GM10266 (cell line): ENCODE measurements at regions not wholly inside any gene's neighbourhood (a gene's known extent, or its start where the extent isn't known, plus 50 kb on each side); places are given as distances from the start of the nearest gene placed in this dataset.

ENCODE experiments used
- DNase-seq: peaks from one replicate; pipeline ENCODE4 v3.0.0; 2012; ENCODE audit errors: extremely low spot score
- TF ChIP-seq, protein P1 (sequence below): IDR thresholded peaks from 2 replicates; pipeline ENCODE4 v1.5.1; 2012; ENCODE audit warnings: mild to moderate bottlenecking, low read depth; ENCODE audit not compliant: control insufficient read depth, insufficient read depth; ENCODE audit errors: missing control alignments

DNA sequence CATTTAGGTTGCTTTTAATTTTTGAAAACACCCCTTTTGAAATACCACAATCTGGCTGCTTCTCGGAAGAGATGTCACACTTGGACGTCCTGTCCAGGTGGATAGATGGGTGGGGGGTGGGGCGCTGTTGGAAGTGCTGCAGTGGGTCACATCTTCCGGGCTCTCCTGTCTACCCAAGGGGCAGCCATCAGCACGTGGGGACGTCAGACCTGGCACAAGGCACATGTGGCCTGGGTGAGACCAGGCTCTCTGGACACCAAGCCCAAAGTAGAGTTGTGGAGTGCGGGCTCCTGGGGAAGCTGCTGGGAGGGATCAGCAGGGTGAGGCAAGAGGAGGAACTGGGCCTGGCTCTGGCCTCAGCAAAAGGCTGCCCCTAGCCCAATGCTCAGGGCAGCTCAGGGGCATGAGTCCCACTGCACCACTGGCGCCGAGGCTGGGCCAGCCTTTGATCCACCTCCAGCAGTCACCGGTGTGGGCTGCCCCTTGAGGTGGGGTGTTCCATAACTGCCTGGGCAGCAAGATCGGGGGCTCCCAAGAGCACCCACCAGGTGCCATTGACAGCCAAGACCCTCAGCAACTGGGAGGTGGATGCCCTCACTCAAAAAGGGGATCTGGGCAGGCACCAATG lies 68.6 kb upstream of the CCND1 start:
- DNase-seq = no peak
- TF ChIP-seq, protein P1, sequence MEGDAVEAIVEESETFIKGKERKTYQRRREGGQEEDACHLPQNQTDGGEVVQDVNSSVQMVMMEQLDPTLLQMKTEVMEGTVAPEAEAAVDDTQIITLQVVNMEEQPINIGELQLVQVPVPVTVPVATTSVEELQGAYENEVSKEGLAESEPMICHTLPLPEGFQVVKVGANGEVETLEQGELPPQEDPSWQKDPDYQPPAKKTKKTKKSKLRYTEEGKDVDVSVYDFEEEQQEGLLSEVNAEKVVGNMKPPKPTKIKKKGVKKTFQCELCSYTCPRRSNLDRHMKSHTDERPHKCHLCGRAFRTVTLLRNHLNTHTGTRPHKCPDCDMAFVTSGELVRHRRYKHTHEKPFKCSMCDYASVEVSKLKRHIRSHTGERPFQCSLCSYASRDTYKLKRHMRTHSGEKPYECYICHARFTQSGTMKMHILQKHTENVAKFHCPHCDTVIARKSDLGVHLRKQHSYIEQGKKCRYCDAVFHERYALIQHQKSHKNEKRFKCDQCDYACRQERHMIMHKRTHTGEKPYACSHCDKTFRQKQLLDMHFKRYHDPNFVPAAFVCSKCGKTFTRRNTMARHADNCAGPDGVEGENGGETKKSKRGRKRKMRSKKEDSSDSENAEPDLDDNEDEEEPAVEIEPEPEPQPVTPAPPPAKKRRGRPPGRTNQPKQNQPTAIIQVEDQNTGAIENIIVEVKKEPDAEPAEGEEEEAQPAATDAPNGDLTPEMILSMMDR = no peak

DNA sequence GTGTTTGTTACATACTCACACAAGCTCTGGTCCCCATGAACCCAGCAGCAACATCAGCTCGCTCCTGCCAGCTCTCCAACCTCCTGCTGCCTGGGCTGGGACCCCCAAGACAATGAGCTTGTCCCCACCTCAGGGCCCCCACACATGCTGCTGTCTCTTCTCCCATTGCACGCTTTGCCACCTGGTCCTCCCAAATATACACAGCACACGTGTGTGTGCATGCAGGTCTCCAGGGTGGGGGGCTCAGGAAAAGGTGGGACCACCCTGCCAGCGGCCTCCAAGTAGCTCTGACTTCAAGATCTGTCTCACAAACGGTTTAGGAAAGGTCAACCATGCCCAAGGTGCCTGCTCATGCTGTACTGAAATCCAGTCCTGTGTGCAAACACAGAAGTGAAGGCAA lies 68.1 kb upstream of the CCND1 start:
- no peak for DNase-seq
- TF ChIP-seq, protein P1 = no peak

DNA sequence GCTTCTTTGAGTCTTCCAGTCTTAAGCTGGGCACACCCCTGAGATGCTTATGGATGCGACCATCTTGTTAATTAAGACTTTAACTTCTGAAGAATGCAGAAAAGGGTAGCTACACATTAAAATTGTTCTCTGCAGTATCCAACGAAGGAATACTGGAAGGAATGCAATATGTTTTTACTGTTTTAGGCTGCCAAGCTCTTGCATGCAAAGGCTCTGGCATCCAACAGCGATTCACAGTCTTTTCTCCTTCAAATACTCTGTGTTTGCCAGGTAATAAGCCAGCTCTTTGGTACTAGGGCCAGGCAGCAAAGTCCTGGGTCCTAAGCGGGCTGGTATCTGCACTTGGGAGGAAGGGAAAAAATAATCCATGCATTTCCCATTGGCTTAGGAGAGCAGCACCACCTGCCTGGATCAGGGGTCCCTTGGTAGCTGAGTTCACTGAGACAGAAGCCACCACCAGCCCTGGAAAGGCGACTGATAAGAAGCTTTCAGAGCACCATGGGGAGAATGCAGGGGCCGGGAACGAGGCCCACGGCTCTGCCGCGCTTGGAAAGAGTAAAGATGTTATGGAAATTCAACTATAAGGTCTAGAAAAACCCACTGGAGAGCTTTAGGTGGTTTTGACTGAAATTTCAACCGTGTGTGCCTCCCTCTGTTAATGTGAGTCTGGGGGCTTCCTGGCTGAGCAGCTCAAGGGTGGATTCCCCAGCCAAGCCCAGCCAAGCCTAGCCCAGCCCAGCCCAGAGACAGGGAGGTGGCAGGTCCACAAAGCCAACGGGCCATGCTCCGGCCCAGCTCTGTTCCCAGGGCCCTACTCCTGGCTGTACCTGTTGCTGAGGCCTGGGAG lies 67.0 kb upstream of the CCND1 start:
- DNase-seq = no peak
- TF ChIP-seq, protein P1 = no peak

GRCh38 chr11:69574608-69575255 lies 66.2 kb upstream of the CCND1 start:
- TF ChIP-seq, protein P1 = no peak

GRCh38 chr11:69575296-69576068 lies 65.5 kb upstream of the CCND1 start:
- DNase-seq = no peak
- TF ChIP-seq, protein P1 = no peak

More at GRCh38 chr11:69574608-69575255, 66.2 kb upstream of the CCND1 start:
- DNase-seq = no peak

GRCh38 chr11:69576069-69576782 lies 64.7 kb upstream of the CCND1 start:
- TF ChIP-seq, protein P1 = no peak
- DNase-seq = no peak
